Endothelial cell of umbilical vein (primary cell): ENCODE measurements at regions not wholly inside any gene's neighbourhood (a gene's known extent, or its start where the extent isn't known, plus 50 kb on each side); places are given as distances from the start of the nearest gene placed in this dataset.

Experiments used
- BruUV-seq: library from RNA; stranded (reverse); fragments of 400-500 nt; replicated peaks from 2 replicates; lab custom pipeline; 2021; lab: Mats Ljungman, UMichigan
- CTCF ChIA-PET: fragments of 300-600, 350-600 bp; sonication (Branson Sonifier 250); formaldehyde crosslinking; loops from one replicate; lab custom pipeline; 2021; ENCODE audit warnings: antibody characterized with exemption, inconsistent platforms; lab: Charles Lee
- POLR2A ChIA-PET: fragments of 300-600, 350-600 bp; sonication (Branson Sonifier 250); formaldehyde crosslinking; loops from one replicate; lab custom pipeline; 2021; ENCODE audit warnings: antibody characterized with exemption, inconsistent platforms; lab: Charles Lee
- DNase-seq: peaks from one replicate; pipeline ENCODE4 v3.0.0-alpha.2; 2011; ENCODE audit warnings: low read depth, low spot score
- FAIRE-seq: peaks from 2 replicates; lab custom pipeline; 2011; peaks lifted over from hg19 to GRCh38; lab: Jason Lieb, UNC
- H2AFZ ChIP-seq: 2 replicates; pipeline ENCODE4 v1.6.0; 2012; ENCODE audit warnings: low read depth, low read length, control low read depth, inconsistent platforms
- H3K27ac ChIP-seq: 2 replicates; pipeline ENCODE4 v1.5.1; 2011; ENCODE audit warnings: low read depth, mild to moderate bottlenecking, control low read depth, low read length, moderate library complexity; ENCODE audit not compliant: insufficient read depth
- H3K27me3 ChIP-seq, 2 experiments: 2 replicates each; pipeline versions ENCODE4 v1.6.0 to v1.6.1; 2011; ENCODE audit warnings: low read length in 2 of 2, mixed read lengths in 1 of 2; ENCODE audit not compliant: control insufficient read depth in 2 of 2, insufficient read depth in 2 of 2
- H3K36me3 ChIP-seq, 2 experiments: 2 replicates in 1 of 2; 3 replicates in 1 of 2; pipeline ENCODE4 v1.5.1; 2011; ENCODE audit warnings: low read length in 2 of 2, mild to moderate bottlenecking in 1 of 2, moderate library complexity in 1 of 2; ENCODE audit not compliant: control insufficient read depth in 2 of 2, insufficient read depth in 2 of 2; ENCODE audit errors: extremely low read depth in 1 of 2
- H3K4me1 ChIP-seq: 3 replicates; pipeline ENCODE4 v1.5.1; 2011; ENCODE audit warnings: mild to moderate bottlenecking, low read length; ENCODE audit not compliant: control insufficient read depth, insufficient read depth; ENCODE audit errors: extremely low read depth
- H3K4me2 ChIP-seq: 2 replicates; pipeline ENCODE4 v1.6.1; 2011; ENCODE audit warnings: low read length, control low read depth, mixed read lengths; ENCODE audit not compliant: insufficient read depth
- H3K4me3 ChIP-seq, 3 experiments: fragments of 200-600 bp in 1 of 3; sonication (generic), shearing (Covaris generic) in 1 of 3; replicated peaks in 1 of 3; 2 replicates each; pipeline ENCODE4 v1.5.1; 2011 to 2016; ENCODE audit warnings: control low read depth in 3 of 3, low read length in 3 of 3, mild to moderate bottlenecking in 2 of 3, inconsistent platforms in 1 of 3, low read depth in 1 of 3, moderate library complexity in 1 of 3; ENCODE audit not compliant: insufficient read depth in 1 of 3
- H3K79me2 ChIP-seq: 2 replicates; pipeline ENCODE4 v1.6.0; 2012; ENCODE audit warnings: low read length, inconsistent platforms; ENCODE audit not compliant: control insufficient read depth, insufficient read depth
- H3K9ac ChIP-seq: replicated peaks from 2 replicates; pipeline ENCODE3; 2011; ENCODE audit warnings: low read length, control low read depth; ENCODE audit not compliant: insufficient read depth; ENCODE audit errors: extremely low read depth
- H3K9me1 ChIP-seq: replicated peaks from 3 replicates; pipeline ENCODE4 v1.6.0; 2011; ENCODE audit warnings: mild to moderate bottlenecking, low read length; ENCODE audit not compliant: control insufficient read depth, insufficient read depth; ENCODE audit errors: extremely low read depth
- H3K9me3 ChIP-seq: replicated peaks from 2 replicates; pipeline ENCODE4 v1.5.1; 2012; ENCODE audit warnings: low read length, inconsistent platforms; ENCODE audit not compliant: control insufficient read depth, insufficient read depth
- H4K20me1 ChIP-seq: replicated peaks from 2 replicates; pipeline ENCODE3; 2011; ENCODE audit warnings: mild to moderate bottlenecking, low read length; ENCODE audit not compliant: control insufficient read depth, insufficient read depth; ENCODE audit errors: extremely low read depth
- EZH2 ChIP-seq: IDR thresholded peaks from 2 replicates; pipeline ENCODE4 v1.6.1; 2012; ENCODE audit warnings: borderline replicate concordance, low read depth, mild to moderate bottlenecking, moderate library complexity, low read length, inconsistent platforms; ENCODE audit not compliant: severe bottlenecking
- FOS ChIP-seq: IDR thresholded peaks from 2 replicates; pipeline ENCODE4 v1.6.1; 2011; ENCODE audit warnings: mild to moderate bottlenecking, low read length, moderate library complexity, borderline replicate concordance; ENCODE audit not compliant: insufficient read depth
- GATA2 ChIP-seq: IDR thresholded peaks from 2 replicates; pipeline ENCODE4 v1.7.0; 2011; ENCODE audit warnings: low read depth, mild to moderate bottlenecking, moderate library complexity, mixed read lengths, low read length; ENCODE audit not compliant: insufficient read length, insufficient read depth
- JUN ChIP-seq: IDR thresholded peaks from 2 replicates; pipeline ENCODE4 v1.6.1; 2011; ENCODE audit warnings: borderline replicate concordance, low read depth; ENCODE audit not compliant: insufficient read length, insufficient read depth
- MAX ChIP-seq: IDR thresholded peaks from 2 replicates; pipeline ENCODE4 v1.6.1; 2011; ENCODE audit not compliant: insufficient read depth, insufficient read length
- MYC ChIP-seq: IDR thresholded peaks from one replicate; pipeline ENCODE4 v1.6.1; 2011; ENCODE audit warnings: mild to moderate bottlenecking, low read depth, low read length
- POLR2A ChIP-seq: IDR thresholded peaks from 2 replicates; pipeline ENCODE4 v1.6.1; 2012; ENCODE audit warnings: low read depth, mild to moderate bottlenecking, control low read depth, low read length
- POLR2AphosphoS5 ChIP-seq: IDR thresholded peaks from 2 replicates; pipeline ENCODE4 v1.6.1; 2012; ENCODE audit warnings: low read depth, mild to moderate bottlenecking, control low read depth, low read length, moderate library complexity; ENCODE audit not compliant: insufficient read depth
- dilution Hi-C: fragments of 300-500 bp; cut with MboI; formaldehyde crosslinking; loops from one replicate; pipeline ENCODE4 v1.15.0; 2019; ENCODE audit warnings: low sequenced_read_pairs; ENCODE audit not compliant: extremely low pct_ligation_motif_present
- intact Hi-C: fragments of 100-400 bp; cut with micrococcal nuclease; formaldehyde crosslinking; loops from one replicate; pipeline ENCODE4 v1.10.0; 2022
- TF ChIP-seq, protein P1 (sequence below), 2 donors: IDR thresholded peaks; 1 replicate in 1 of 2; 2 replicates in 1 of 2; pipeline ENCODE4 v1.5.1; 2011; ENCODE audit warnings: low read length in 2 of 2, mild to moderate bottlenecking in 2 of 2, moderate library complexity in 2 of 2, control low read depth in 1 of 2, inconsistent platforms in 1 of 2, low read depth in 1 of 2; ENCODE audit not compliant: insufficient read depth in 1 of 2; ENCODE audit errors: extremely low read depth in 1 of 2

- Histone ChIP-seq H3K9ac (no peak overlapping the region), H3K4me1 (no peaks in the 10 kb centered on the region), H3K9me3 (no peaks in the 10 kb centered on the region), H4K20me1 (no peaks in the 10 kb centered on the region), H2AFZ (no peak overlapping the region), H3K27ac (no peak overlapping the region), H3K27me3 (no peaks in the 10 kb centered on the region), H3K36me3 (no peaks in the 10 kb centered on the region), H3K4me2 (no peak overlapping the region), H3K79me2 (no peaks in the 10 kb centered on the region), H3K4me3 (no peak overlapping the region), H3K9me1 (no peaks in the 10 kb centered on the region)
- TF ChIP-seq JUN, result no peak
- TF ChIP-seq POLR2A, result no peak
- TF ChIP-seq POLR2AphosphoS5, result no peak
- no peak for TF ChIP-seq MAX
- TF ChIP-seq FOS, result no peak
- TF ChIP-seq, protein P1, sequence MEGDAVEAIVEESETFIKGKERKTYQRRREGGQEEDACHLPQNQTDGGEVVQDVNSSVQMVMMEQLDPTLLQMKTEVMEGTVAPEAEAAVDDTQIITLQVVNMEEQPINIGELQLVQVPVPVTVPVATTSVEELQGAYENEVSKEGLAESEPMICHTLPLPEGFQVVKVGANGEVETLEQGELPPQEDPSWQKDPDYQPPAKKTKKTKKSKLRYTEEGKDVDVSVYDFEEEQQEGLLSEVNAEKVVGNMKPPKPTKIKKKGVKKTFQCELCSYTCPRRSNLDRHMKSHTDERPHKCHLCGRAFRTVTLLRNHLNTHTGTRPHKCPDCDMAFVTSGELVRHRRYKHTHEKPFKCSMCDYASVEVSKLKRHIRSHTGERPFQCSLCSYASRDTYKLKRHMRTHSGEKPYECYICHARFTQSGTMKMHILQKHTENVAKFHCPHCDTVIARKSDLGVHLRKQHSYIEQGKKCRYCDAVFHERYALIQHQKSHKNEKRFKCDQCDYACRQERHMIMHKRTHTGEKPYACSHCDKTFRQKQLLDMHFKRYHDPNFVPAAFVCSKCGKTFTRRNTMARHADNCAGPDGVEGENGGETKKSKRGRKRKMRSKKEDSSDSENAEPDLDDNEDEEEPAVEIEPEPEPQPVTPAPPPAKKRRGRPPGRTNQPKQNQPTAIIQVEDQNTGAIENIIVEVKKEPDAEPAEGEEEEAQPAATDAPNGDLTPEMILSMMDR (IDR thresholded peaks at IDR 0.05; ENCODE audit: extremely low read depth in 1 of 2, insufficient read depth in 1 of 2, low read depth in 1 of 2, low read length in 2 of 2), result no peak
- no peak for TF ChIP-seq MYC
- no peak for TF ChIP-seq EZH2
- no peak for TF ChIP-seq GATA2
- ChIA-PET POLR2A (no interaction called here), CTCF (no interaction called here)
- FAIRE-seq, result no peak
- DNase-seq, result no peak
- dilution Hi-C loops (no loop called here), intact Hi-C loops (no loop called here)
- BruUV-seq, result no TSS peak
Observed at GRCh38 chr14:62308316-62308715, 546.1 kb downstream of the SNAPC1 start.
